Type B pancreatic cell (in vitro differentiated cells): ENCODE measurements at regions not wholly inside any gene's neighbourhood (a gene's known extent, or its start where the extent isn't known, plus 50 kb on each side); places are given as distances from the start of the nearest gene placed in this dataset.
"Not testable (repeated sequence)": the region's sequence is repeated elsewhere in the genome, so short reads cannot be mapped to it uniquely, and the experiment has no call there.

Experiments
- DNase-seq: peaks from one replicate; pipeline ENCODE4 v3.0.0; 2021; ENCODE audit warnings: mixed read lengths; ENCODE audit not compliant: unreplicated experiment; ENCODE audit errors: extremely low spot score
- H3K27ac Mint-ChIP-seq: 2 replicates; pipeline ENCODE4 v1.8.0; 2021; ENCODE audit warnings: mild to moderate bottlenecking, mixed read lengths
- H3K27me3 Mint-ChIP-seq: 2 replicates; pipeline ENCODE4 v1.8.0; 2021; ENCODE audit warnings: mixed read lengths
- H3K36me3 Mint-ChIP-seq: 2 replicates; pipeline ENCODE4 v1.8.0; 2021; ENCODE audit warnings: mixed read lengths
- H3K4me1 Mint-ChIP-seq: one replicate; pipeline ENCODE4 v1.8.0; 2021; ENCODE audit warnings: mixed read lengths; ENCODE audit not compliant: unreplicated experiment
- H3K4me3 Mint-ChIP-seq: 2 replicates; pipeline ENCODE4 v1.8.0; 2021; ENCODE audit warnings: mild to moderate bottlenecking, mixed read lengths
- H3K9me3 Mint-ChIP-seq: 2 replicates; pipeline ENCODE4 v1.8.0; 2021; ENCODE audit warnings: mixed read lengths
- CTCF ChIP-seq: fragments of 200-600 bp; sonication (generic); conservative IDR thresholded peaks from 2 replicates; pipeline ENCODE4 v1.5.0; 2021; ENCODE audit warnings: antibody characterized with exemption, mild to moderate bottlenecking

GRCh38 chr5:28957450-28957849 lies 1919.1 kb upstream of the CDH9 start:
- DNase-seq = no peak
- Mint-ChIP-seq H3K9me3 (no peaks in the 10 kb centered on the region), H3K4me1 (no peaks in the 10 kb centered on the region), H3K27ac (no peak overlapping the region), H3K27me3 (peaks cover 9% of the 10 kb centered on the region), H3K36me3 (no peaks in the 10 kb centered on the region), H3K4me3 (no peak overlapping the region)
- no peak for TF ChIP-seq CTCF

- Mint-ChIP-seq H3K4me3 (no peak overlapping the region), H3K27ac (no peak overlapping the region), H3K27me3 (peaks cover 6% of the 10 kb centered on the region), H3K4me1 (no peaks in the 10 kb centered on the region), H3K9me3 (no peaks in the 10 kb centered on the region), H3K36me3 (no peaks in the 10 kb centered on the region)
- TF ChIP-seq CTCF = no peak
- no peak for DNase-seq
Measured at GRCh38 chr5:28954074-28954473, 1915.7 kb upstream of the CDH9 start.

GRCh38 chr5:28947865-28948264 lies 1909.5 kb upstream of the CDH9 start:
- H3K9me3 Mint-ChIP-seq = no peaks in the 10 kb centered on the region
- H3K27me3 Mint-ChIP-seq = peaks cover 3% of the 10 kb centered on the region
- no peak for TF ChIP-seq CTCF
- H3K4me3 Mint-ChIP-seq = no peak overlapping the region
- no peaks in the 10 kb centered on the region for H3K4me1 Mint-ChIP-seq
- DNase-seq = no peak
- no peak overlapping the region for H3K27ac Mint-ChIP-seq
- no peaks in the 10 kb centered on the region for H3K36me3 Mint-ChIP-seq

- TF ChIP-seq CTCF = no peak
- Mint-ChIP-seq H3K4me3 (no peak overlapping the region), H3K27ac (no peak overlapping the region), H3K27me3 (no peaks in the 10 kb centered on the region), H3K4me1 (no peaks in the 10 kb centered on the region), H3K9me3 (no peaks in the 10 kb centered on the region), H3K36me3 (no peaks in the 10 kb centered on the region)
- DNase-seq = no peak
Measured at GRCh38 chr5:28945859-28946258, 1907.5 kb upstream of the CDH9 start.

GRCh38 chr5:28929366-28929765 lies 1891.0 kb upstream of the CDH9 start:
- not testable (repeated sequence) for DNase-seq, H3K4me3 Mint-ChIP-seq, H3K36me3 Mint-ChIP-seq, H3K27me3 Mint-ChIP-seq, H3K27ac Mint-ChIP-seq, H3K9me3 Mint-ChIP-seq, H3K4me1 Mint-ChIP-seq

- not testable (repeated sequence) for H3K27me3 Mint-ChIP-seq, H3K4me3 Mint-ChIP-seq, H3K9me3 Mint-ChIP-seq, DNase-seq, H3K4me1 Mint-ChIP-seq, H3K36me3 Mint-ChIP-seq, H3K27ac Mint-ChIP-seq
Measured at GRCh38 chr5:28928327-28928790, 1890.0 kb upstream of the CDH9 start.
